C4-2B (cell line): ENCODE measurements at regions not wholly inside any gene's neighbourhood (a gene's known extent, or its start where the extent isn't known, plus 50 kb on each side); places are given as distances from the start of the nearest gene placed in this dataset.

ENCODE experiments used
- H3K27ac ChIP-seq: fragments of 450-650 bp; 2 replicates; pipeline ENCODE4 v1.5.1; 2017
- CTCF ChIP-seq: fragments of 450-650 bp; conservative IDR thresholded peaks from 2 replicates; pipeline ENCODE4 v1.5.1; 2017; ENCODE audit warnings: mild to moderate bottlenecking
- ZFX ChIP-seq: fragments of 450-650 bp; IDR thresholded peaks from 2 replicates; pipeline ENCODE4 v1.6.1; 2017

- TF ChIP-seq ZFX (no peak), CTCF (no peak)
- no peak overlapping the region for H3K27ac ChIP-seq
These were observed 108.0 kb upstream of the MEIS2 start for GRCh38 chr15:37208146-37209040.

- H3K27ac ChIP-seq: no peak overlapping the region
- no peak for TF ChIP-seq ZFX
These were observed 108.7 kb upstream of the MEIS2 start for GRCh38 chr15:37209041-37209363.

GRCh38 chr15:37217567-37217966 lies 117.2 kb upstream of the MEIS2 start:
- no peak overlapping the region for H3K27ac ChIP-seq
- TF ChIP-seq CTCF (no peak), ZFX (no peak)

GRCh38 chr15:37218351-37218916 lies 118.1 kb upstream of the MEIS2 start:
- no peak overlapping the region for H3K27ac ChIP-seq
- TF ChIP-seq CTCF (no peak), ZFX (no peak)

- peak overlapping the region; percentile 51; the same call in 1 of the 2 replicates for H3K27ac ChIP-seq
- no peak for TF ChIP-seq ZFX
- TF ChIP-seq CTCF: no peak
These were observed 118.9 kb upstream of the MEIS2 start for GRCh38 chr15:37219211-37219701.

- no peak for TF ChIP-seq CTCF
- no peak for TF ChIP-seq ZFX
- no peak overlapping the region for H3K27ac ChIP-seq
These were observed 120.8 kb upstream of the MEIS2 start for GRCh38 chr15:37220949-37221670.

- H3K27ac ChIP-seq: no peak overlapping the region
- TF ChIP-seq ZFX: no peak
- no peak for TF ChIP-seq CTCF
These were observed 121.4 kb upstream of the MEIS2 start for GRCh38 chr15:37221671-37222145.
